Limb (tissue), 2 donors: ENCODE measurements at regions not wholly inside any gene's neighbourhood (a gene's known extent, or its start where the extent isn't known, plus 50 kb on each side); places are given as distances from the start of the nearest gene placed in this dataset.
"Not testable (repeated sequence)": the region's sequence is repeated elsewhere in the genome, so short reads cannot be mapped to it uniquely, and the experiment has no call there.

Source experiments
- DNase-seq, 2 donors: peaks; one replicate each; pipeline ENCODE4 v3.0.0-alpha.2; 2016; ENCODE audit errors: extremely low spot score in 2 of 2

DNA sequence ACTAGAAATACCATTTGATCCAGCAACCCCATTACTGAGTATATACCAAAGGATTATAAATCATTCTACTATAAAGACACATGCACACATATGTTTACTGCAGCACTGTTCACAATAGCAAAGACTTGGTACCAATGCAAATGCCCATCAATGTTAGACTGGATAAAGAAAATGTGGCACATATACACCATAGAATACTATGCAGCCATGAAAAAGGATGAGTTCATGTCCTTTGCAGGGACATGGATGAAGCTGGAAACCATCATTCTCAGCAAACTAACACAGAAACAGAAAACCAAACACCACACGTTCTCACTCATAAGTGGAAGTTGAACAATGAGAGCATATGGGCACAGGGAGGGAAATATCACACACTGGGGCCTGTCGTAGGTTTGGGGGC lies 106.0 kb downstream of the SPATA18 start:
- DNase-seq = not testable (repeated sequence)

DNA sequence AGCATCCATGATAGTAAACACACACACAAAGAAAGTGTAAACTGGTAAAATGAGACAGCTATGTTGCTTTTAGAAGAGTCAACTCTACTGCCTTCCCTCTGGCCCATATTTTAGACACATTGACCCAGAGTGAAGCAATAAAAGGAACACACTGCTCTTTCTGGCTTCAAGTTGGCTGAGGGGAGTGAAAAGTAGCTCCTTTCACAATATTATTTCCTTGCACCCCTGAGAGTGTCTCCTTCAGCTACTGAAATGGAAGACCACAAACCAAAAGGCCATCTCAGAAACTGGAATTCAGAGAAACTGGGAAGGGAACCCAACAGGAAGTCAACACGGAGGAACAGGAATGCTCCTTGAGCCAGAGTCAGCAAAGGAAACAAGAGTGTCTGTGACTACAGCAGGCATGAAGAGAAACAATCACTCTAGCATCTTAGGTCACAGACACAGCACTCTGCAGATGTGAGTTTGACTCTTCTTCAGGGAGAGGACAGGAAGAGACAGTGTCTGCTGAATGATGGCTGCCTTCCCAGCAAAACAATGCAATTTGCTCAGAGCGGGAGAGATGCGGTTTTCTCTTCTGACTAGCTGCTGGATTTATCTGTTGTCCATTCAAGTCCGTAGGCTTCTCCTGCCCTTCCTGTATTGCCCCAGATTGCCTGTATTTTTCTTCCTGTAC lies 106.7 kb downstream of the SPATA18 start:
- DNase-seq = no peak

DNA sequence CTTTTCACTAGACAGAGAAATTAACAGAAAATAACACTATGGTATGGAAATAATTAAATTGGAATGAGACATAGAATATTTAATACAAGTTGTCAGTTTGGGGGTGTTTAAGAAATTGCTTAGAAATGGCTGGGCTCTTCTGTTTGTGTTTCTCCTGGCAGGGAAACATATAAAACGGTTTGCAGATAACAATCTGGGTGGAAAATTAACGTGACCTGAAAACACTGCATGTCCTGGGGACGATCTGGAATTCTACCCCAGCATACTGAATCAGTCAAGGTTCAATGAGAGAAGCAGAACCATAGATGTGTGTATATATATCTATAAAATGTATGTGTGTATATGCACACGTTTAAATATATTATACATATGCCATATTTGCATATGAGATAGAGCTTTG lies 109.8 kb downstream of the SPATA18 start:
- no peak for DNase-seq

DNA sequence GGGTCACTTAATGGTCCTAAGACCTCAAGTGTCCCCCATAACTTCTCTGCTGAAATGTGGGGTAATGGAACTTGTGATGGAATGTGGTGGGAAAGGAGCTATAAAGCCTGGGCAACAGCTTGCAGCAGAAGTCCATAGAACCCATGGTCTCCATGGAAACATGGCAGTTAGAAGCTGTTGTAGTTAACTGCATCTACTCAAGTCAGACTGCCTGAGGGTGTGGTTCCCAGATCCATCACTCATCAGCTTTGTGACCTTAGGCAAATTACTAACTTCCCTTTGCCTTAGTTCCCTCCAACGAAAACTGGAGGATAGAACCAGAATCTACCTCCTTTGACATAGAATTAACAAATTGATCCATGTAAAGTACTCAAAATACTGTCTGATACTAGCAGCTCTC lies 113.0 kb downstream of the SPATA18 start:
- DNase-seq = no peak

DNA sequence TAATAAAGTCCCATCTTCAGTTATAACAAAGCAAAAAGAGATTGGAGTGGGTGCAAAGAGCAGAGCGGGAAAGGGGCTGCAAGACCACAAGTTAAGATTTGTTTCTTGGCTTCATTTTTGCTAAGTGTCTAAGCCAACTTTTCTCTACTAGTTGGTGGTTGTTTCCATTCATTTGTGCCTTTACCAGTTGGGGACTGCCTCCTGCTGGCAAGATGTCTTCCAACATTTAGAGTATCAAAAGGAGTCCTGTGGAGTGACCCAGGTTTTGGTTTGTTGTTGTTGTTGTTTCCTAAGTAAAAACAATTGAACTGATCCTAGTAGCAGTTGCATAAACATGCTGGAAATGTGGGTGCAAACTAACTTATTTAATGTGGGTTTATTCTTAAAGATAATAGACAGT lies 121.1 kb downstream of the SPATA18 start:
- no peak for DNase-seq

DNA sequence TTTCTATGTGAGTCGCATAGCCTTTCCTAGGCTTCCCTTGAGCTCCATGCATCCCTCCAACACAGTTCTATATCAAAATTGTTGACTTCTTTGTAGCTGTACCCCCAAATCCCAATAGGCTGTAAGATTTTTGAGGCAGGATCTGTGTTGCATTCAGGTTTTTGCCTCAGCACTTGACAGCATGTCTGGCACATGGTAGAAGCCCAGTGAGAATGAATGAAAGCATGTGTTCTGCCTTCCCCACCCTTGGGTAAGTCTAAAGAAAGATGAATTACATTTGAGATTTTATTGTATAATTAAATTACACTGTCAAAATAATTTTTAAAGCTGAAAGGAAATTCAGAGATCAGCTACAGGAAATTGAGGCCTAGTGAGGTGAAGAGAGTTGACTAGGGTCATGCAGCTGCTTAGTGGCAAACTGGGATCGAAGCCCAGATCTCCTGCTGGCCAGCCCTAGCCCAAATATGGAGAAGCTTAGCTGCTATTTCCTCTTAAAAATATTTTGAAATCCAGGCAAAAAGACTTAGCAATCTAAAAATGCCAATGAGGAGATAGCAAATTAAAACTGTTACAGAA lies 122.5 kb downstream of the SPATA18 start:
- DNase-seq = no peak

DNA sequence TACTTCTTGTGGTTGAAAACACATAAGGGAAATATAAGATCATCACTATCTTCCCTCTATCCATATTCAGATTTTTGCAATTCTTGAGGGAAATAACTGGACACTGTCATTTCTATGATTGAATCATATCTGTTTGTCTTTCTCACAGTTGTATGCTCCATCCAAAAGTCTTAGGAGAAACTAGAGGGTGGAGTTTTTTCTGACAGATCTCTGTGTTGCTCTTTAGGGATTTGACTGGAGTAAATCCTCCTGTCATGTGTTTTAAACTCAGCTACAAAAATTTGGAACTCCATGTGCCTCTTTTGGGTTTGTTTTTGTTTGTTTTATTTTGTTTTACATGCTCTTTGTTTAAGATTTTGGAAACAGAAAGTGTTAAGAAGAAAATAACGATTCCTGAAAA lies 136.5 kb downstream of the SPATA18 start:
- DNase-seq = no peak

DNA sequence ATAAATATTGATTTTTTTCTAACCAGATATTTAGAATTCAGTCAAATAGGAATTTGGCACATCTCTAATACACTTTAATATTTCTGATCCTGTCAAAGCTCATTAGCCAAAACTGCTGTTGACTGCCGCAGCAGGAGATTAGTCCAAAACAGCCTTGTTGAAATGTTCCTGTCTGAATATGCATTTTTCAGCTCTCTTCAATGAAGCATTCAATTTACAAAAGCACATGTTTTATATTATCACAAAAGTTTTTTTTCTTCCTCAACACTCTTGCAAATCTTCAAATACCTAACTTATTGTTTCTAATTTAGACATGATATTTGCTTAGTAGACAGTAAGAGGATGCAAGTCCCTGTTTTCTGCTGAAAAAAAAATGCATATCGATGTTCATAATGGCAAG lies 140.9 kb downstream of the SPATA18 start:
- DNase-seq = no peak

DNA sequence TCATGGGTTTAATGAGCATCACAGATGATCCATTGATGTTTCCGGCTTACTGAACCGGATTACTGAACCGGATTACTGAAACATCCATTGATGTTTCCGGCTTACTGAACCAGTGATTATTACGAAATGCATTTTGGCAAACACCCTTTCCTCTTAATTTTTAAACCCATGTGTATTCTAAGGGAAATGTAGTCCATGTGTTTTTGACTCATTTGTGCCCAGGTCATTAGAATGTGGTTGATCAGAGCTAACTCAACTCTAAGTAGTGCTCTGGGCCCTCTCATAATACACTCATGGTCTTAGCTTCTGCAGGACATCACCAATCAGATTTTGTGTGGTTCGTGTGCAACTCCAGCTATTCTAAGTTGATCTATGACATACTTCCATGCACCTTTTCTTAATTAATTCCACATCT lies 141.6 kb downstream of the SPATA18 start:
- no peak for DNase-seq

DNA sequence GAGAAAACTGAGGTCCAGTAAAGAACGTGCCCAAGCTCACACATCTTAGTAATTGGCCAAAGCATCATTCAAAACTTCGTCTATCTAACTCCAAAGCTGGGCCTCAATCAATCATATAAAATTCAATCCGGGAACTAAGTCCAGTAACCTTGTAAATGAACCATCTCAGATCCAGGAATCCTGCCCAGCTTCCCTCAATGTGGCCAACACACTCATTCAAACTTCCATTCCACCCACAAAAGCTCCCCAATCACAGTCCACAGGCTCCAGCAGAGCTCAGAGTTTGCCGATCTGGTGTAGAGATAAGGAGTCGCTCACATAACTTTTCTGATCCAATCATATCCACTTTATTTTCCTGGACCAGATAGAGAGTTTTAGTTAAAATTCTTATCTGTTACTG lies 144.8 kb downstream of the SPATA18 start:
- DNase-seq = no peak

DNA sequence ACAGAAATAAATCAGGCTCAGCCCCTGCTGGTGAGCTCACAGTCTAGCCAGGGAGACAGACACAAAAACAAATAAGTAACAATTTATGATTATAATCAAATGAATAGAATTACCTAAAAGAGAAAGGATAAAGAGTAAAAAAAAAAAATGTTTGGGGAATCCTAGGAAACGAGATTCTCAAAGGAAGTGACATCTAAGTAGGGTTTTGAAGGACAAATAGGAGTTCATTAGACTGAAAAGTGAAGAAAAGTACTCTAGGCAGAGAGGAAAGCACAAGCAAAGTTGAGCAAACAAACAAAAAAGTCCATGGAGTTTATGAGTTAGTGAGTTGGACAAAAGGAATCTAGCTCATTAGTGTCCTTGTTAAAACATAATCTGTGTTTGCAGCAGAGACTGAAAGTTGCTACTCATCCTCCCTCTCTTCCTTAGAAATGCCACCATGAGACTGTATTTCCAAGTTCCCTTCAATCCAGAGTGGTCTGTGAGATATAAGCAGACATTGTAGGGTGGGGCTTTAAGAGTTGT lies 145.6 kb downstream of the SPATA18 start:
- DNase-seq = no peak

DNA sequence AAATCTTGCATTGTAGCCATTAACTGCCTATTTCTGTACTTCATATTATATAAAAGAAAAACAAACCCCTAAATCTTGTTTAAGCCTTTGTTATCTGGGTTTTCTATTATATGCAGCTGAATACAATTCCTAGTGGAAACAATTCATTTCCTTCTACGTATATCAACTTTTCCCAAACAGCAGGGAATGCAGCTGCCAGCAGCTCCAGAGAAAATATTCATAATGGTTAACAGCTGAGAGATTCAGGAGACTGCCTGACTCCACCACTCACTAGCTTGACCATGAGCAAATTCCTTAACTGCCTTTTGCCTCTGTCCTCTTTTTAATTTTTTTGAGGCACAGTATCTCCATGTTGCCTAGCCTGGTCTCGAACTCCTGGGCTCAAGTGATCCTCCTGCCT lies 146.2 kb downstream of the SPATA18 start:
- peak in 1 of 2 donors; percentile 80 for DNase-seq

DNA sequence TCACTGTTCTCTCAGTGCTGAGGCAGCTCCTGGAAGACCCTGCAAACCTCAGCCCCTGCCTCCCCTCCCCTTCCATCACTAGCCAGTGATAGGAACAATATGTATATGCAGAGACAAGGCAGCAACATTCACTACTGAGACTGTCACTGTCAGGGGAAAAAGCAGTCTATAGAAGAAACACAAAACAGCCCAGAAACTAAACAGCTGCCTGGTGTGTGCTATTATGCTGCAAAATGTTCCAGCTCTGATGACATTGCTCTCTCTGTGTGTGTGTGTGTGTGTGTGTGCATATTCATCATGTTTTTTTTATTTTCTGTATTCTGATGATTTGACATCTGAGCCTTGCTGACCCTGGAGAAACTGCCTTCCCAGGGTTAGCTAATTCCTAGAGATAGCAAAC lies 147.2 kb downstream of the SPATA18 start:
- DNase-seq = peak in 1 of 2 donors; percentile 68

DNA sequence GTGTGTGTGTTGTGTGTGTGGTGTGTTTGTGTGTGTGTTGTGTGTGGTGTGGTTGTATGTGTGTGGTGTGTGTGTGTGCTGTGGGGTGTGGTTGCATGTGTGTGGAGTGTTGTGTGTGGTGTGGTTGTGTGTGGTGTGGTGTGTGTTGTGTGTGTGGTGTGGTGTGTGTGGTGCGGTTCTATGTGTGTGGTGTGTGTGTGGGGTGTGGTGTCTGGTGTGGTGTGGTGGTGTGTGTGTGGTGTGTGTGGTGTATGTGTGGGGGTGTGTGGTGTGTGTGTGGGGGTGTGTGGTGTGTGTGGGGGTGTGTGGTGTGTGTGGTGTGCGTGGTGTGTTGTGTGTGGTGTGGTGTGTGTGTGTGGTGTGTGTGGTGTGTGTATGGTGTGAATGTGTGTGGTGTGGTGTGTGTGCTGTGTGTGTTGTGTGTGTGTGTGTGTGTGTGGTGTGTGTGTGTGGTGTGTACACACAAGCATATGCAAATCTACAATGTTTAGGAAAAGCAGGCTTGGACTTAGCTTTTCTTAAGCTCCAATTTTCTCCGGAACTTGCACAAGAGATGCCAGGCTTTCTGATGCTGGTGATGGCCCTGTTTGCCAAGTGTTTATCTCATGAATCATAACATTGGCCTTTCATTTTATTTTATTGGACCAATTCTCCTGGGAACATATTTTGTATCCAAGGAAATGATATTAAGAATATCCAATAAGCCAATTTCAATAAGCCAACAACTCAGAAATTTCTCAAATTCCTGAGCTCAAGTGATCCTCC lies 148.7 kb downstream of the SPATA18 start:
- no peak for DNase-seq

DNA sequence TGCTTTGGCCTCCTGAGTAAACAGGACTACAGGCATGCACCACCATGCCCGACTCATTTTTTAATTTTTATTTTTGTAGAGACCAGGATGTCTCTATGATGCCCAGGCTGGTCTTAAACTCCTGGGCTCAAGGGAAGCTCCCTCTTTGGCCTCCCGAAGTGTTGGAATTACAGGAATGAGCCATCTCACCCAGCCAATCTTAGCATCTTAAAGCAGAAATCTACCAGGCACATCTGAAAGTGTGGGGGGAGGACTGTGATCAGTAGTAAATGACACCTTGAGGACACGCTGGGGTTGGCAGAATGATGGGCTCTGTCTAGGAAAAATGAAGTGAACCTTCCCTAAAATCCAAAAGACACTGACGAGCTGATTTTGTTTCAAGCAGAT lies 149.2 kb downstream of the SPATA18 start:
- no peak for DNase-seq

DNA sequence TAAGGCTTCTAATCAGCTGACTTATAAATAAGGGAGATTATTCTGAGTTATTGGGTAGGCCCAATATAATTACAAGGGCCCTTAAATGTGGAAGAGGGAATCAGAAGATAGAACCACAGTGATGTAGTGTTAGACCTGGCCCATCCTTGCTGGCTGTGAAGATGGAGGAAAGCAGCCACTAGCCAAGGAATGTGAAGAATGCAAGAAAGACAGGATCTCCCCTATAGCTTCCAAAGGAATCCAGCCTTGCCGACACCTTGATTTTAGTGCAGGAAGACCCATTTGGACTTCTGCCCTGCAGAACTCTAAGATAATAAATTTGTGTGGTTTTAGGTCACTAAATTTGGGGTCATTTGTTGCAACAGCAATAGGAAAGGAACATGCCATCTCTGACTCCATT lies 150.6 kb downstream of the SPATA18 start:
- DNase-seq = no peak

DNA sequence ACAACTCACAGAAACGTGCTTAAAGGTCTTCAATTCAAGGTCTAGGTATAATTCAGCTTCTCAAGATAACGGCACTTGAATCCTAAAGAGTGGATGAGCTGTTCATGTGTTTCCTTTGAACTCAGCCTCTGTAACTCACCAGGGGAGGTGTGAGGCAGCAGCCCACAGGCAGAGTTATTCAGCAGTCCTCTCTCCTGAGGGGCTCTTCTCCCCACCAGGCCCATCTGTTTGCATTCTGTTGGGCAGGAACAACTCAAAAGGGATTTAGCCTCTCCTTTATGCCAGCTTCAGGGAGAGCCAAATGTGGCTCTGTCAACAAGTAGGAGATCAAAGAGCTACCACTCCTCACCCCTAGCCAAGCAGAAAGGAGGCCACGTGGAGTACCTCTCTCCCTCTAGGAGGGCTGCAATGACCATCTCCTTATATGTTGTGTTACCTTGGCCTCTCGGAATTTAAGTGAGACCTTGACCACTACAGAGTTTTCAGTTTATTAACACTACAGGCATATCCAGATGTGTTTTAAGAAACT lies 151.2 kb downstream of the SPATA18 start:
- no peak for DNase-seq

DNA sequence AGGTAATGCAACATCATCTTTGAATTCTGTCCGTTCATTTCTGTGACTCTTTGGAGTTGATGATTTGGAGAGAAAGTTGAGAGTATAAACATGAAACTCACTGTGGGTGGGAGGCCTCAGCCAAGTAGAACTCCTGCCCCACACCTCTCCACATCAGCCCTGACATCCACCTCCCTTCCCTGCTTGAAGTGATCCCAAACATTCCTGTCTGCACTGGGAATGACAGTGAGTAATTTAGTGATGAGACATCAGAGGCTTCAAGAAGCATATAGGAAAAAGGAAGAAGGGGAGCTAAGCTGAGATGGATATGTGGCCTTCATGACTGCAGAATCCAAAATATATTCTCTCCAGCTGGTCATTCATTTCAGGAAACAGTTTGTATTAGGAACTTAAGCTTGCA lies 151.8 kb downstream of the SPATA18 start:
- no peak for DNase-seq

DNA sequence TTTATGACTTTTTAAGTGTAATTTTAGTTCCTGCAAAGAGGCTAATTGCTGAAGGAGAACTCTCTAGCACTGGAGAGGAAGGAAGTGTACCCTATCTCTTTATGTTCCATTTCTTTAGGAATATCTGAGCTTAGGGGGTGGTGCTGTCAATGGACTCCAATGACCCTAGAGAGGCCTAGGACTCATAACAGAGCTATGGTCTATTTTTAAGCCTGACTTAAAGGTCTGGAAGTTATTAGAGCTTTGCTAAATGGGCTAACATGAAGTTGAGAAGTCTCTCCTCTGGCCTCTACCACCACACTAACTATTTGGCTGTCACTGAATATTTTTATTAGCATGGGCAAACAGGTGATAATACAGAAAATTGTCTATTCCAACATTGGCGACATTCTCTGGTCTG lies 152.2 kb downstream of the SPATA18 start:
- no peak for DNase-seq

DNA sequence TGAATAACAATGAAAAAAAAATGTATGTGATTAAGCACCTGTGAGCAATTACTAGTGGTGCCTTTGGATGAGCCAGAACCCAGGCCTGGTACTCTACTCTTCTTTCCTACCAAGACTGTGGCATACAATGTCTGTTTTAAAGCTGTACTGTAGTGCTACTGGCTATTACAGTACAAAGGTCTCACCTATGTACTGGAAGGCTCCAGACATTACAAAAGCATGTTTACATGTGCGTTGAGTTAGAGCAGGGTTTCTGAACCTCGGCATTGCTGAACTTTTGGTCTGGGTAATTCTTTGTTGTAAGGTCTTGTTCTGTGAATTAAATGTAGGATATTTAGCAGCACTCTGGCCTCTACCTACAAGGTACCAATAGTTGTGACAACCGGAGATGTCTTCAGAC lies 153.8 kb downstream of the SPATA18 start:
- no peak for DNase-seq

DNA sequence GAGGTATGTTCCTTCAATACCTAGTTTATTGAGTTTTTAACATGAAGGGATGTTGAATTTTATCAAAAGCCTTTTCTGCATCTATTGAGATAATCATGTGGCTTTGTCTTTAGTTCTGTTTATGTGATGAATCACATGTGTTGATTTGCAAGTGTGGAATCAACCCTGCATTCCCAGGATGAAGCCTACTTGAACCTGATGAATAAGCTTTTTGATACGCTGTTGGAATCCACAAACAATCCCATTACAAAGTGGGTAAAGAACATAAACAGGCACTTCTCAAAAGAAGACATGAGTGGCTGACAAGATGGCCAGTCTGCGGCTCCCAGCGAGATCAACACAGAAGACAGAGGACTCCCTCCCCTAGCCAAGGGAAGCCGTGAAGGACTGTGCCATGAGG lies 156.0 kb downstream of the SPATA18 start:
- not testable (repeated sequence) for DNase-seq

DNA sequence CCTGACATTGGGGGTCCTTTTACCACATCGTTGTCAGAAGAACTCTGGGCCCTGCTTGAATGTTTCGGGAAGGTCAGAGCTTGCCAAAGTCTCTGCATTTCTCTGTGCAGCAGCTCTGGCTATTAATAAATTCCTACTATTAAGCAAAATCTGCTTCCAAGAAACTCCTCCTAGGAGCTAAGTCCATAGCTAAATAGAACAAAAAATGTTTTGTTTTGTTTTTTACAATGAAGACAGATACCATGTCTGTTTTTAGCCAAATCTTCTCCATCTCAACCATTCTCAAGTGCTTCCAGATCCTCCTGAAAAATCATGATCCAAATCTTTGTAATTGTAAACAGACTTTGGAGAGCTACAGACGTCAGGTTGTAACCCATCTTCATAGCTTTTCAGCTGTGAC lies 161.6 kb downstream of the SPATA18 start:
- no peak for DNase-seq
